ENCODE measurements at regions not wholly inside any gene's neighbourhood (a gene's known extent, or its start where the extent isn't known, plus 50 kb on each side); places are given as distances from the start of the nearest gene placed in this dataset.

GRCh38 chr6:21523652-21524051 is 69.9 kb upstream of the SOX4 start:
- Histone ChIP-seq H3K27ac (ENCODE audit: low read length in 2 of 2) (no peak overlapping the region), H3K79me2 (ENCODE audit: control insufficient read depth, insufficient read depth, low read length) (no peaks in the 10 kb centered on the region), H3K9me3 (ENCODE audit: control extremely low read depth in 1 of 3, control insufficient read depth in 2 of 3, insufficient read depth in 1 of 3, low read length in 2 of 3) (no peaks in the 10 kb centered on the region), H2AFZ (ENCODE audit: insufficient read depth, low read depth, low read length, poor library complexity, severe bottlenecking) (no peak overlapping the region), H3K4me1 (ENCODE audit: control insufficient read depth in 2 of 2, insufficient read depth in 2 of 2, low read length in 2 of 2) (no peaks in the 10 kb centered on the region), H3K36me3 (replicated peaks in 1 of 2; ENCODE audit: control extremely low read depth in 1 of 2, control insufficient read depth in 1 of 2, extremely low read depth in 1 of 2, insufficient read depth in 2 of 2, low read length in 1 of 2) (no peaks in the 10 kb centered on the region), H3K27me3 (replicated peaks in 1 of 4; ENCODE audit: control extremely low read depth in 1 of 4, control insufficient read depth in 3 of 4, insufficient read depth in 4 of 4, low read length in 3 of 4) (no peaks in the 10 kb centered on the region), H3K4me2 (replicated peaks; ENCODE audit: low read depth, low read length, poor library complexity, severe bottlenecking) (no peak overlapping the region), H3K9ac (ENCODE audit: low read length) (no peak overlapping the region), H4K20me1 (ENCODE audit: control insufficient read depth, insufficient read depth, low read length, poor library complexity, severe bottlenecking) (no peaks in the 10 kb centered on the region), H3K4me3 (ENCODE audit: control extremely low read depth in 1 of 5, extremely low read depth in 1 of 5, insufficient read depth in 1 of 5, low read depth in 2 of 5, low read length in 4 of 5) (no peak overlapping the region)
- WGBS (ENCODE audit: insufficient coverage) = 100% methylated on average over 3 of the region's 3 CpGs
- intact Hi-C loops (cut with micrococcal nuclease) = no loop called here
- DNase-seq = no peak
- Mint-ChIP-seq H3K9me3 (ENCODE audit: insufficient read depth) (no peaks in the 10 kb centered on the region), H3K4me1 (no peaks in the 10 kb centered on the region), H3K27ac (no peak overlapping the region), H3K4me3 (no peak overlapping the region), H3K27me3 (no peaks in the 10 kb centered on the region)
- TF ChIP-seq EZH2 (IDR thresholded peaks at IDR 0.05; ENCODE audit: borderline replicate concordance, insufficient read depth, low read depth, low read length, poor library complexity, severe bottlenecking) = no peak
- TF ChIP-seq, protein P1, sequence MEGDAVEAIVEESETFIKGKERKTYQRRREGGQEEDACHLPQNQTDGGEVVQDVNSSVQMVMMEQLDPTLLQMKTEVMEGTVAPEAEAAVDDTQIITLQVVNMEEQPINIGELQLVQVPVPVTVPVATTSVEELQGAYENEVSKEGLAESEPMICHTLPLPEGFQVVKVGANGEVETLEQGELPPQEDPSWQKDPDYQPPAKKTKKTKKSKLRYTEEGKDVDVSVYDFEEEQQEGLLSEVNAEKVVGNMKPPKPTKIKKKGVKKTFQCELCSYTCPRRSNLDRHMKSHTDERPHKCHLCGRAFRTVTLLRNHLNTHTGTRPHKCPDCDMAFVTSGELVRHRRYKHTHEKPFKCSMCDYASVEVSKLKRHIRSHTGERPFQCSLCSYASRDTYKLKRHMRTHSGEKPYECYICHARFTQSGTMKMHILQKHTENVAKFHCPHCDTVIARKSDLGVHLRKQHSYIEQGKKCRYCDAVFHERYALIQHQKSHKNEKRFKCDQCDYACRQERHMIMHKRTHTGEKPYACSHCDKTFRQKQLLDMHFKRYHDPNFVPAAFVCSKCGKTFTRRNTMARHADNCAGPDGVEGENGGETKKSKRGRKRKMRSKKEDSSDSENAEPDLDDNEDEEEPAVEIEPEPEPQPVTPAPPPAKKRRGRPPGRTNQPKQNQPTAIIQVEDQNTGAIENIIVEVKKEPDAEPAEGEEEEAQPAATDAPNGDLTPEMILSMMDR (IDR thresholded peaks at IDR 0.05) = no peak
- ATAC-seq (ENCODE audit: low read depth) = no peak
- CTCF ChIA-PET = no interaction called here
- POLR2A ChIA-PET = no interaction called here

DNA sequence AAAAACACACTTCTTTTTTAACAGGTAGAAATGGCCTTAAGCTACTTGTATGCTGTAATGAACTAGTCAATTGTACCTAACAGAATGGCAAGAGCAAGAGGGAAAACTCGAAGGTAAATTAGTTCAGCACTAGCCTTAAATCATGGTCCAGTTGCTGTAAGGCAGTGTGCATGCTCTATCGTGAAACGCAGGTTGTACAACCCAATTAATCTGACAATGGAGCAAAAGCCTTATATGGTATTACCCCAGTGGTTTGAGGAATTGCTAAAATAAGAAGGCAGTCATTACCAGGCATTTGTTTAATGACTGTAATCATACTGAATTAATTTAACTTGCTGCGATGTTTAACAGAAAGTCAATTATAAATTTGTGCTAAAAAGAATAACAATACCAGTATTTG is 69.3 kb upstream of the SOX4 start:
- Histone ChIP-seq H3K4me1 (ENCODE audit: control insufficient read depth in 2 of 2, insufficient read depth in 2 of 2, low read length in 2 of 2) (no peaks in the 10 kb centered on the region), H3K79me2 (ENCODE audit: control insufficient read depth, insufficient read depth, low read length) (no peaks in the 10 kb centered on the region), H3K4me2 (replicated peaks; ENCODE audit: low read depth, low read length, poor library complexity, severe bottlenecking) (no peak overlapping the region), H3K9me3 (ENCODE audit: control extremely low read depth in 1 of 3, control insufficient read depth in 2 of 3, insufficient read depth in 1 of 3, low read length in 2 of 3) (no peaks in the 10 kb centered on the region), H3K9ac (ENCODE audit: low read length) (no peak overlapping the region), H3K27me3 (replicated peaks in 1 of 4; ENCODE audit: control extremely low read depth in 1 of 4, control insufficient read depth in 3 of 4, insufficient read depth in 4 of 4, low read length in 3 of 4) (no peaks in the 10 kb centered on the region), H2AFZ (ENCODE audit: insufficient read depth, low read depth, low read length, poor library complexity, severe bottlenecking) (no peak overlapping the region), H3K27ac (ENCODE audit: low read length in 2 of 2) (no peak overlapping the region), H3K4me3 (ENCODE audit: control extremely low read depth in 1 of 5, extremely low read depth in 1 of 5, insufficient read depth in 1 of 5, low read depth in 2 of 5, low read length in 4 of 5) (no peak overlapping the region), H4K20me1 (ENCODE audit: control insufficient read depth, insufficient read depth, low read length, poor library complexity, severe bottlenecking) (no peaks in the 10 kb centered on the region), H3K36me3 (replicated peaks in 1 of 2; ENCODE audit: control extremely low read depth in 1 of 2, control insufficient read depth in 1 of 2, extremely low read depth in 1 of 2, insufficient read depth in 2 of 2, low read length in 1 of 2) (no peaks in the 10 kb centered on the region)
- no peak overlapping the region for H3K27ac Mint-ChIP-seq
- no peaks in the 10 kb centered on the region for H3K4me1 Mint-ChIP-seq
- no peaks in the 10 kb centered on the region for H3K27me3 Mint-ChIP-seq
- no peak for ATAC-seq (ENCODE audit: low read depth)
- WGBS (ENCODE audit: insufficient coverage) = 93% methylated on average over 2 of the region's 4 CpGs
- TF ChIP-seq, protein P1 (IDR thresholded peaks at IDR 0.05) = no peak
- H3K9me3 Mint-ChIP-seq (ENCODE audit: insufficient read depth) = no peaks in the 10 kb centered on the region
- DNase-seq = no peak
- no peak overlapping the region for H3K4me3 Mint-ChIP-seq
- intact Hi-C loops (cut with micrococcal nuclease) = no loop called here
- POLR2A ChIA-PET = no interaction called here
- CTCF ChIA-PET = no interaction called here

Data from B cell (primary cell).